ENCODE measurements at regions not wholly inside any gene's neighbourhood (a gene's known extent, or its start where the extent isn't known, plus 50 kb on each side); places are given as distances from the start of the nearest gene placed in this dataset.

- no peak for TF ChIP-seq POLR2A (IDR thresholded peaks at IDR 0.05)
- TF ChIP-seq CTCF (IDR thresholded peaks at IDR 0.05) = no peak
Measured at GRCh38 chr10:29918623-29919400, 140.6 kb downstream of the JCAD start.
